OCI-LY7 (cell line): ENCODE measurements at regions not wholly inside any gene's neighbourhood (a gene's known extent, or its start where the extent isn't known, plus 50 kb on each side); places are given as distances from the start of the nearest gene placed in this dataset.

Source experiments
- BruUV-seq: library from RNA; stranded (reverse); fragments of 400-500 nt; replicated peaks from 2 replicates; lab custom pipeline; 2021; lab: Mats Ljungman, UMichigan
- CTCF ChIA-PET: fragments of 300-600 bp; sonication (Branson Sonifier 250); formaldehyde crosslinking; loops from one replicate; lab custom pipeline; 2022; ENCODE audit warnings: antibody characterized with exemption; ENCODE audit not compliant: unreplicated experiment; lab: Charles Lee
- POLR2A ChIA-PET: fragments of 300-600 bp; sonication (Branson Sonifier 250); formaldehyde crosslinking; loops from one replicate; lab custom pipeline; 2022; ENCODE audit warnings: antibody characterized with exemption; lab: Charles Lee
- DNase-seq: peaks from one replicate; pipeline ENCODE4 v3.0.0-alpha.2; 2015; ENCODE audit warnings: low spot score
- H2AFZ ChIP-seq: fragments of 200-600 bp; sonication (generic), shearing (Covaris generic); 2 replicates; pipeline ENCODE4 v1.6.1; 2014; ENCODE audit warnings: mild to moderate bottlenecking, antibody characterized with exemption, low read length, moderate library complexity
- H3K27ac ChIP-seq: fragments of 200-600 bp; sonication (generic); 2 replicates; pipeline ENCODE4 v1.5.1; 2014; ENCODE audit warnings: mixed run types, low read depth, mild to moderate bottlenecking, moderate library complexity, low read length, inconsistent platforms; ENCODE audit not compliant: poor library complexity, severe bottlenecking
- H3K36me3 ChIP-seq: fragments of 200-600 bp; sonication (generic); 2 replicates; pipeline ENCODE4 v1.6.1; 2014; ENCODE audit warnings: mild to moderate bottlenecking, antibody characterized with exemption, low read length, moderate library complexity, mixed read lengths; ENCODE audit not compliant: insufficient read depth
- H3K4me1 ChIP-seq: fragments of 200-600 bp; sonication (generic); 2 replicates; pipeline ENCODE4 v1.5.1; 2014; ENCODE audit warnings: mild to moderate bottlenecking, low read length; ENCODE audit not compliant: insufficient read depth, poor library complexity, severe bottlenecking
- H3K4me2 ChIP-seq: fragments of 200-600 bp; sonication (generic); 2 replicates; pipeline ENCODE4 v1.6.1; 2014; ENCODE audit warnings: mild to moderate bottlenecking, low read length
- H3K4me3 ChIP-seq: fragments of 200-600 bp; sonication (generic); 2 replicates; pipeline ENCODE4 v1.5.1; 2014; ENCODE audit warnings: mild to moderate bottlenecking, low read depth, low read length; ENCODE audit not compliant: poor library complexity, severe bottlenecking
- H3K79me2 ChIP-seq: fragments of 200-600 bp; sonication (generic); 2 replicates; pipeline ENCODE4 v1.6.1; 2016; ENCODE audit warnings: low read depth, mild to moderate bottlenecking, low read length, moderate library complexity, mixed read lengths; ENCODE audit not compliant: insufficient read depth
- H3K9me2 ChIP-seq: fragments of 200-600 bp; sonication (generic); 2 replicates; pipeline ENCODE4 v1.6.1; 2016; ENCODE audit warnings: mild to moderate bottlenecking, low read length, mixed read lengths; ENCODE audit not compliant: insufficient read depth
- H3K9me3 ChIP-seq: fragments of 200-600 bp; sonication (generic); 2 replicates; pipeline ENCODE4 v1.6.1; 2014; ENCODE audit warnings: mild to moderate bottlenecking, mixed run types, low read length, mixed read lengths
- H4K20me1 ChIP-seq: fragments of 200-600 bp; sonication (generic); 2 replicates; pipeline ENCODE4 v1.6.1; 2014; ENCODE audit warnings: mild to moderate bottlenecking, antibody characterized with exemption, low read length, moderate library complexity, mixed read lengths; ENCODE audit not compliant: insufficient read depth
- CTCF ChIP-seq: fragments of 200-600 bp; sonication (generic); conservative IDR thresholded peaks from 2 replicates; pipeline ENCODE4 v1.5.1; 2014; ENCODE audit warnings: mild to moderate bottlenecking, antibody characterized with exemption, low read length, moderate library complexity, mixed read lengths
- EZH2phosphoT487 ChIP-seq: fragments of 200-600 bp; sonication (generic); IDR thresholded peaks from 2 replicates; pipeline ENCODE4 v1.6.1; 2018; ENCODE audit warnings: low read depth, borderline replicate concordance, mild to moderate bottlenecking, mixed run types, antibody characterized with exemption, low read length, moderate library complexity, mixed read lengths
- intact Hi-C: fragments of 100-400 bp; cut with micrococcal nuclease; formaldehyde crosslinking; loops from one replicate; pipeline ENCODE4 v1.10.0; 2022; ENCODE audit not compliant: unreplicated experiment

GRCh38 chr6:169317441-169318202, 64.0 kb upstream of the THBS2 start:
- intact Hi-C loops, result no loop called here
- Histone ChIP-seq H3K27ac (no peak overlapping the region), H3K9me3 (no peaks in the 10 kb centered on the region), H3K9me2 (no peaks in the 10 kb centered on the region), H2AFZ (no peak overlapping the region), H3K36me3 (no peaks in the 10 kb centered on the region), H3K4me3 (no peak overlapping the region), H4K20me1 (no peaks in the 10 kb centered on the region), H3K4me1 (no peaks in the 10 kb centered on the region), H3K4me2 (no peak overlapping the region), H3K79me2 (no peaks in the 10 kb centered on the region)
- CTCF ChIA-PET, result no interaction called here
- DNase-seq, result no peak
- POLR2A ChIA-PET, result no interaction called here
- BruUV-seq, result no TSS peak
- no peak for TF ChIP-seq EZH2phosphoT487
- TF ChIP-seq CTCF, result no peak

- Histone ChIP-seq H3K4me2 (no peak overlapping the region), H3K4me1 (no peaks in the 10 kb centered on the region), H4K20me1 (no peaks in the 10 kb centered on the region), H3K9me3 (no peaks in the 10 kb centered on the region), H3K36me3 (no peaks in the 10 kb centered on the region), H3K4me3 (no peak overlapping the region), H3K27ac (no peak overlapping the region), H3K9me2 (no peaks in the 10 kb centered on the region), H2AFZ (no peak overlapping the region), H3K79me2 (no peaks in the 10 kb centered on the region)
- intact Hi-C loops, result no loop called here
- ChIA-PET CTCF (no interaction called here), POLR2A (no interaction called here)
- no peak for TF ChIP-seq CTCF
- BruUV-seq, result no TSS peak
- DNase-seq, result no peak
These were observed 63.0 kb upstream of the THBS2 start for GRCh38 chr6:169316651-169317050.

GRCh38 chr6:169315830-169316614, 62.4 kb upstream of the THBS2 start:
- intact Hi-C loops, result no loop called here
- H3K4me3 ChIP-seq, result no peak overlapping the region
- TF ChIP-seq EZH2phosphoT487, result no peak
- H3K9me3 ChIP-seq, result no peaks in the 10 kb centered on the region
- no peak for DNase-seq
- H3K27ac ChIP-seq, result no peak overlapping the region
- ChIA-PET POLR2A (no interaction called here), CTCF (no interaction called here)
- no peaks in the 10 kb centered on the region for H4K20me1 ChIP-seq
- H3K36me3 ChIP-seq, result no peaks in the 10 kb centered on the region
- H2AFZ ChIP-seq, result no peak overlapping the region
- H3K79me2 ChIP-seq, result no peaks in the 10 kb centered on the region
- H3K9me2 ChIP-seq, result no peaks in the 10 kb centered on the region
- no peak overlapping the region for H3K4me2 ChIP-seq
- no peaks in the 10 kb centered on the region for H3K4me1 ChIP-seq
- BruUV-seq, result no TSS peak
